Skeletal muscle satellite cell (primary cell): ENCODE measurements at regions not wholly inside any gene's neighbourhood (a gene's known extent, or its start where the extent isn't known, plus 50 kb on each side); places are given as distances from the start of the nearest gene placed in this dataset.

Experiments
- H3K27me3 ChIP-seq: 2 replicates; pipeline ENCODE4 v1.7.0; 2013; ENCODE audit warnings: low read length; ENCODE audit not compliant: control insufficient read depth, insufficient read depth
- H3K36me3 ChIP-seq: 2 replicates; pipeline ENCODE4 v1.7.0; 2013; ENCODE audit warnings: mild to moderate bottlenecking, control low read depth, low read length; ENCODE audit not compliant: insufficient read depth
- H3K4me1 ChIP-seq: 2 replicates; pipeline ENCODE4 v1.7.0; 2013; ENCODE audit warnings: low read length; ENCODE audit not compliant: control insufficient read depth, insufficient read depth
- H3K4me2 ChIP-seq: 2 replicates; pipeline ENCODE4 v1.7.0; 2013; ENCODE audit warnings: mild to moderate bottlenecking, low read length
- H3K4me3 ChIP-seq: 2 replicates; pipeline ENCODE4 v1.7.0; 2013; ENCODE audit warnings: low read length
- H3K9ac ChIP-seq: 2 replicates; pipeline ENCODE4 v1.7.0; 2013; ENCODE audit warnings: mild to moderate bottlenecking, low read depth, low read length, moderate library complexity
- H3K9me3 ChIP-seq: replicated peaks from 2 replicates; pipeline ENCODE4 v1.7.0; 2013; ENCODE audit warnings: mild to moderate bottlenecking, control low read depth, low read length

DNA sequence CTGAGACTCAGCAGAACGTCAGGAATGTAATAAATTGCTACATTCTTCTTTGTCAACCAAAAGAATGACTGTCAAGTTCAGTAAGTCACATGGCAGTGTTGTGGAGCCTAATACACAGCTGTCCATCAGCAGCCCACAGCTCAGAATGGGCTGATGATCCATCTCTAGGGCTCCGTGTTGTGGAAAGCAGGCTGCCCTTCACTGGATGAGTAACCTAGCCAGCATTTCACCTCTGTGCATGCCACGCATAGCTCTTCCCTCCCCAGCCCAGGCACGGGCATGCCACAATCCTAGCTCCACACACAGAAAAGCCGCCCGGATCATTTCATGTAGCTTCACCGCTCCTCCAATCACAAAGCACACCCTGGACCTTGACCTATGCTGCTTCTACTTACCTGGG lies 878.0 kb upstream of the TMEM132C start:
- Histone ChIP-seq H3K4me3 (no peak overlapping the region), H3K36me3 (no peaks in the 10 kb centered on the region), H3K9ac (no peak overlapping the region), H3K4me1 (peaks cover 12% of the 10 kb centered on the region), H3K9me3 (no peaks in the 10 kb centered on the region), H3K4me2 (peak overlapping the region; percentile 33), H3K27me3 (no peaks in the 10 kb centered on the region)

GRCh38 chr12:127389923-127390322 lies 877.0 kb upstream of the TMEM132C start:
- no peak overlapping the region for H3K4me2 ChIP-seq
- no peak overlapping the region for H3K4me3 ChIP-seq
- peaks cover 21% of the 10 kb centered on the region for H3K4me1 ChIP-seq
- H3K9me3 ChIP-seq: no peaks in the 10 kb centered on the region
- no peak overlapping the region for H3K9ac ChIP-seq
- no peaks in the 10 kb centered on the region for H3K27me3 ChIP-seq
- H3K36me3 ChIP-seq: no peaks in the 10 kb centered on the region

GRCh38 chr12:127393465-127393864 lies 873.5 kb upstream of the TMEM132C start:
- Histone ChIP-seq H3K4me2 (no peak overlapping the region), H3K4me3 (no peak overlapping the region), H3K9ac (no peak overlapping the region), H3K4me1 (peaks cover 23% of the 10 kb centered on the region), H3K27me3 (no peaks in the 10 kb centered on the region), H3K36me3 (no peaks in the 10 kb centered on the region), H3K9me3 (no peaks in the 10 kb centered on the region)

DNA sequence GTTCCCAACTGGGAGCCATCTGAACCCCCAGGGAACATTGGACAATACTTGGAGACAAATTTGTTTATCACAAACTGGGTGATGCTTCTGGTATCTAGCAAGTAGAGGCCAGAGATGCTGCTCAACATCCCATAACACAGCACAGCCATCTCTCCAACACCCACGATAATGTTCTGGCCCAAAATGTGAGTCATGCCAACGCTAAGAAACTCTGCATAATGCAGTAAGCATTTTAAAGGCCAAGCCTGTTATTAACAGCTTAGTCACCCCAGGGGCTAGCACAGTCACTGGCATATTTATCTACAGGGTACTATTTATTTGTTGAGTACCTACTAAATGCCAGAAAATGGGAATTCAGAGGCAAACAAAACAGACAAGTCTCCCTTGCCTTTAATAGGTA lies 873.1 kb upstream of the TMEM132C start:
- Histone ChIP-seq H3K4me1 (peaks cover 19% of the 10 kb centered on the region), H3K4me3 (no peak overlapping the region), H3K27me3 (no peaks in the 10 kb centered on the region), H3K9ac (no peak overlapping the region), H3K36me3 (no peaks in the 10 kb centered on the region), H3K9me3 (no peaks in the 10 kb centered on the region), H3K4me2 (no peak overlapping the region)

GRCh38 chr12:127396734-127397133 lies 870.2 kb upstream of the TMEM132C start:
- Histone ChIP-seq H3K4me2 (no peak overlapping the region), H3K9me3 (no peaks in the 10 kb centered on the region), H3K4me1 (peaks cover 32% of the 10 kb centered on the region)

GRCh38 chr12:127398016-127398710 lies 868.8 kb upstream of the TMEM132C start:
- Histone ChIP-seq H3K27me3 (no peaks in the 10 kb centered on the region), H3K9ac (no peak overlapping the region), H3K4me3 (no peak overlapping the region), H3K4me2 (no peak overlapping the region), H3K9me3 (no peaks in the 10 kb centered on the region), H3K36me3 (no peaks in the 10 kb centered on the region), H3K4me1 (peaks cover 32% of the 10 kb centered on the region)

More at GRCh38 chr12:127396734-127397133, 870.2 kb upstream of the TMEM132C start:
- H3K27me3 ChIP-seq: no peaks in the 10 kb centered on the region
- H3K36me3 ChIP-seq: no peaks in the 10 kb centered on the region
- no peak overlapping the region for H3K4me3 ChIP-seq
- H3K9ac ChIP-seq: no peak overlapping the region

DNA sequence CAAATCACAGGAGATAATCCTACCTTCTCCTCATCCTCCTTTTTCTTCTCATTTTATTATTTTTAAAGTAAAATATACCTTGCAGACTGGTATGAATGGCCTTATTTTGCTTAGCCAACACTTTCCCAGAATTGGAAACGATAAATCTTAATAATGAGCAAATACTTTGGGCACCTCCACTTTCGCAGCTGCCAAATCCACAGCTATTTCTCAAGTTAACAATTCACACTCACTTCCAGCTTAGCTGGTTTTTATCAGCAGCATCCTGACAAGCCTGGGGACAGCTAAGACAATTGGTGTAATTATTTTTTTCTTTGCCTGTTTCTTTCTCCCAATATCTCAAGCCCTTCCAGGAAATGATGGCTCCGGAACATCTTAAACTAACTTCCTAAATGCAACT lies 867.5 kb upstream of the TMEM132C start:
- Histone ChIP-seq H3K9me3 (no peaks in the 10 kb centered on the region), H3K4me2 (no peak overlapping the region), H3K36me3 (no peaks in the 10 kb centered on the region), H3K4me3 (no peak overlapping the region), H3K27me3 (no peaks in the 10 kb centered on the region), H3K9ac (no peak overlapping the region), H3K4me1 (peaks cover 23% of the 10 kb centered on the region)

GRCh38 chr12:127400221-127400620 lies 866.7 kb upstream of the TMEM132C start:
- Histone ChIP-seq H3K4me2 (no peak overlapping the region), H3K27me3 (no peaks in the 10 kb centered on the region), H3K9me3 (no peaks in the 10 kb centered on the region), H3K4me3 (no peak overlapping the region), H3K9ac (no peak overlapping the region), H3K36me3 (no peaks in the 10 kb centered on the region), H3K4me1 (peaks cover 16% of the 10 kb centered on the region)

- Histone ChIP-seq H3K27me3 (no peaks in the 10 kb centered on the region), H3K4me1 (peaks cover 16% of the 10 kb centered on the region), H3K9ac (peak overlapping the region; percentile 12), H3K4me3 (no peak overlapping the region), H3K9me3 (no peaks in the 10 kb centered on the region), H3K36me3 (no peaks in the 10 kb centered on the region), H3K4me2 (peak overlapping the region; percentile 9)
Observed at GRCh38 chr12:127401005-127401404, 866.0 kb upstream of the TMEM132C start.

DNA sequence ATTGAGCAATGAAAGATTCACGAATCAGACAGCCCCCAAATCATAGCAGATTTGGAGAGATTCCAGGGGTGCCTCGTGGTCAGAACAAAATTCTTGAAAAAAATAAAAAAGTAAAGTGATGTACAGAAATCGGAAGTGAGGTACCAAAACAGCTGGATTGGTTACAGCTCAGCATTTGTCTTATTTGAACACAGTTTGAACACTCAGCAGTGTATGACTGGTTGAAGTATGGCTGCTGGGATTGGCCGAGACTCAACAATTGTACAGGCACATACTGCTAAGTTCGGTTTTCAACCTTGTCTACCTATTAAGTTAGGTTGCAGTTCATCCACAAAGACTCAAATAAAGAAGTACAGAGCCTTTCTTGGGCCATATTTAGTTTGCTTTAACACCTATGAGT lies 865.4 kb upstream of the TMEM132C start:
- no peak overlapping the region for H3K4me3 ChIP-seq
- H3K9ac ChIP-seq: peak overlapping the region; percentile 12
- H3K9me3 ChIP-seq: no peaks in the 10 kb centered on the region
- no peaks in the 10 kb centered on the region for H3K27me3 ChIP-seq
- peak overlapping the region; percentile 9 for H3K4me2 ChIP-seq
- no peaks in the 10 kb centered on the region for H3K36me3 ChIP-seq
- peaks cover 16% of the 10 kb centered on the region for H3K4me1 ChIP-seq

GRCh38 chr12:127411166-127411915 lies 855.6 kb upstream of the TMEM132C start:
- Histone ChIP-seq H3K36me3 (no peaks in the 10 kb centered on the region), H3K4me2 (no peak overlapping the region), H3K4me3 (no peak overlapping the region), H3K9ac (no peak overlapping the region), H3K27me3 (no peaks in the 10 kb centered on the region), H3K9me3 (no peaks in the 10 kb centered on the region), H3K4me1 (no peaks in the 10 kb centered on the region)

DNA sequence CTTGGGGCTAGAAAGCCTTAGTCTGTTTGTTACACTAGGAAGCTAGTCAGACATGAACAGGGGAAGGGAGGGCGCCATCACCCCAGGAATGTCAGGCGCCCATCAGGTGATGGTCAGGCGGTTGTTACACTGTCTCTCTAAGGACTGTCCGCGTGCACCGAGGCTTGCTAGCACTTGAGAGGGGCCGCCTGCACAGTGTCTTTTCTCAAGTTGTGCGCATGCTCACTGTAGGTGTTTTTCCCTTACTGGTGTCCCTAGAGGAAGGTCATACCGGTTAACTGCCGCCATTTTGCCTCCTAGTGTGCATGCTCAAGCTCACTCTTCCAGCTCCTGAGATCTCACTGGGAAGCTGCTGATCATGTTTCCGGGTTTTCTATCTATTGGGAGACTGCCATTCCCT lies 855.0 kb upstream of the TMEM132C start:
- H3K9me3 ChIP-seq: no peaks in the 10 kb centered on the region
- no peak overlapping the region for H3K4me3 ChIP-seq
- no peaks in the 10 kb centered on the region for H3K27me3 ChIP-seq
- no peaks in the 10 kb centered on the region for H3K4me1 ChIP-seq
- no peaks in the 10 kb centered on the region for H3K36me3 ChIP-seq
- H3K9ac ChIP-seq: no peak overlapping the region
- no peak overlapping the region for H3K4me2 ChIP-seq
